Gastroesophageal sphincter (tissue), 3 donors: ENCODE measurements at regions not wholly inside any gene's neighbourhood (a gene's known extent, or its start where the extent isn't known, plus 50 kb on each side); places are given as distances from the start of the nearest gene placed in this dataset.

Experiments used
- CTCF ChIP-seq, 4 experiments: fragments of 200-600 bp in 2 of 4; fragments of 450-650 bp in 2 of 4; sonication (generic) in 1 of 4; IDR thresholded peaks; one replicate each; pipeline ENCODE4 v1.5.1; 2017 to 2019; ENCODE audit warnings: antibody characterized with exemption in 4 of 4, mild to moderate bottlenecking in 2 of 4, moderate library complexity in 2 of 4
- POLR2A ChIP-seq, 2 donors: fragments of 450-650 bp; IDR thresholded peaks; one replicate each; pipeline ENCODE4 v1.6.1; 2017; ENCODE audit warnings: antibody characterized with exemption in 2 of 2, mild to moderate bottlenecking in 2 of 2, moderate library complexity in 1 of 2

DNA sequence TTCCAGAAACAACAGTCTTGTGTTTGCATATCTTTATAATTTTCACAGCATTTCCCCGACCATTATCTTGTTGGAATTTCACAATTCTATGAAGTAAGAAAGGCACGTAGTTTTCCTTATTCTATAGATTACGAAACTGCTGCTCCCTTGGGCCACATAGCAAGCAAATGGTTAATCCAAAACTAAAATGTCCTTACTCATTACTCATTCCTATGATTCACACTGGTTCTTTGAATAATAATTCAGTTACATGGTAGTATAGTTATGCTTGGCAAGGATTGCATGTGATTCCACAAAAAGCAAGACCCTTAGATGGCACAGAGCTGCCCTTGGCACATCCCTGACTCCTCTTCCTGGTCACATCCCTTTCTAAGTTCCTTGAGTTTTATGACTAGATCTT, 51.2 kb downstream of the OR13H1 start:
- TF ChIP-seq CTCF (IDR thresholded peaks at IDR 0.05) (no peak), POLR2A (IDR thresholded peaks at IDR 0.05) (no peak)
